Hematopoietic multipotent progenitor cell treated with erythropoietin and hydrocortisone succinate and interleukin-3 and kit ligand, for 6 days (in vitro differentiated cells): ENCODE measurements at regions not wholly inside any gene's neighbourhood (a gene's known extent, or its start where the extent isn't known, plus 50 kb on each side); places are given as distances from the start of the nearest gene placed in this dataset.
"Not testable (repeated sequence)": the region's sequence is repeated elsewhere in the genome, so short reads cannot be mapped to it uniquely, and the experiment has no call there.

Source experiments
- DNase-seq: peaks from one replicate; pipeline ENCODE4 v3.0.0-alpha.2; 2015

DNA sequence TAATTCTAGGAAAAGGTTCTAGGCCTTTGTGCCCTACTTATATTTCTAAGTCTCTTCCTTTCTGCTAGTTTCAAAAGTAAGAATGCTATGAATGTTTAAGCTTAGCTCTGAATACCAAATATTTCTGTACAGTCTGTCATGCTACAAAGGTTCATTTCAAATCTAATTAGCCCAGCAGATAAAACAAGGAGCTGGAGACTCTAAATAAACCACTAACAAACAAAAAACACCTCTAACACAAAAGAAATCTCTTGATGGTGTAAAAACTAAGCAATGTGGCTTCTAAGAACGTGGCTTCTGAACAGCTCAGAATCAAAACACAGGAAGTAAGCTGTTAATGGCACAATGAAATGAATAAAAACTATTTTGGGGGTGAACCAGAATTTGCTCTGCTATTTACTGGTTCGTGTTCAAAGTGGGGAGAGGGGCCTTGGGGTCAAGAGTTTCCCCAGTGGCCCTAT, 198.3 kb downstream of the BCAS1 start:
- DNase-seq: no peak

DNA sequence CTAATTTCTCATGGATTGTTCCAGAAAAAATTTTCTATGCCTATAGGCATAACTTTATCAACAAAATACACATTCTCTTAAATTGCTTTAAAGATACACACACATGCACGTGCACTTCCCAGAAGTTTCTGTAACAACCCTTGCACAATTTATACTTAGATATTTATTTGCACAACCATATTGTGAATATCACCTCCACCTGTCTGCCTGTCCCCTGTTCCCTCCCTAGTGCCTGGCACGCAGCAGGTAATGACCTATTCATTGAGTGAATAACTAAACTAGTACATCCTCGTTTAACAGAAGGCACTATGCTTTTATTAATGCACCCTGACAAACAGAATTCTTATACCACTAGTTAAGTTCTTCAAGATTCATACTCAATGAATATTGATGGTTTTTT, 198.9 kb downstream of the BCAS1 start:
- no peak for DNase-seq

DNA sequence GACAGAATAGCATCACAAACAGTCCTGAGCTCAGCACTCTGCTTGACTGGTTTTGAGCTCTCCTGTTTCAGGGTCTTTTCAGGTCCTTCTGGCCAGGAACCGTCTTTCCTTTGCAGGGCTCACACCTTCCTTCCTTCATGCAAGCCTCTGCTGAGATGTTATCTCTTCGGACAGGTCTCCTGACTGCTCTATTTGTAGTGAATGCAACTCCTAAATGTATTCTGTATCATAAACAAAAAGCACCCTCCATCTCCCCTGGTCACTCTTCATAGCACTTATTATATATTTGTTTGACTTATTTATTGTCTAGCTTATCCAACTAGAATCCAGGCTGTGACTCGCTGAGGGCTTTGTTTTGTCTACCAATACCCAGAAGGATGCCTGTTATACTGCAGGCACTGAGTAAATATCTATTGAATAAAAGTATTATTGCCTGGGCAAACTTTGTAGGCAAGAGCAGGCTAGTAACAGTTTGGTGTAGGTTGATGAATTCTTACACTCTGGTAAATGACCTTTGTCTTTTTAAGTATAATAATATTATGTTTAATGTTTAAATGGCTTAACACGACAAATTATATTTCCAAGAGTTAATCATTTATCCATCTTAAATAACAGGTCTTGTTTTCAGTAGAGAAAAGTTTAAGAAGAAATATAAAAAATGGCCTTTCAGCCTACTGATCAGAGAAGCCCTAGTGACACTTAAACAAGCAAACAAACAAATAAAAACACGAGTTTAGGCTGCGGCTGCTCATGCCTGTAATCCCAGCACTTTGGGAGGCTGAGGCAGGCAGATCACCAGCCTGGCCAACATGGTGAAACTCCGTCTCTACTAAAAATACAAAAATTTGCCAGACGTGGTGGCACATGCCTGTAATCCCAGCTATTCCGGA, 199.7 kb downstream of the BCAS1 start:
- DNase-seq: no peak

DNA sequence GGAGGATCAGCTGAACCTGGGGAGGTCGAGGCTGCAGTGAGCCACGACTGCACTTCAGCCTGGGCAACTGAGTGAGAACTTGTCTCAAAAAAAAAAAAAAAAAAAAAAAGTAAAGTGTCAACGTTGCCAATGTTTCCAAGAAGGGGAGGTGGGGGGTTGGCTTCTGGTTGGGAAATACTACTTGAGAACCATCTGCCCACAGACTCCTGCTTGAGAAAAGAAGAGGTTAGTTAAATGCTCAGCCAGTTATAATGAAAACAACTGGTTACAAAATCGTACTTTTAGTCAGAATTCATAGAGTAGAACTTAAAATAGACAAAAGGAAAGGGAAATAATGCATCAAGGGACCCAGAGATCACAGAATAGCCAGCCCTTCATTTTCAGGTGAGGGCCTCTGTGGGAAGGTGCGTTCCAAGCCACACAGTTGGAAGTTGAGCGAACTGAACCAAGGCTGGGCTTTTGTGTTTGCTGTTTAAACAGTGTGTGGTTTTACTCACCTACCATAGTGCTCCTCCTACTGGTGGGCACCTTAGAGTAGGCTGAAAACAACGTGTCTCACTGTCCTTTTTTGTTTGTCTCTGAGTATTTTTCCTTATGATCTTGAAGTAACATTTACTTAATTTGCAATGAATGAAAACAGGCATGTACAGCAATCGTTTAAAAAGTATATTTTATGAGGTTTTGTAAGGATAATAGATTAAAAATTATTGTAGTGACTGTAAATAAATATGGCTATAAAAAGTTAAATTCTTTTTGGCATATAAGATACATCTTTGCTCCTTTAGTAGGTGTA, 200.7 kb downstream of the BCAS1 start:
- peak; percentile 94 for DNase-seq

DNA sequence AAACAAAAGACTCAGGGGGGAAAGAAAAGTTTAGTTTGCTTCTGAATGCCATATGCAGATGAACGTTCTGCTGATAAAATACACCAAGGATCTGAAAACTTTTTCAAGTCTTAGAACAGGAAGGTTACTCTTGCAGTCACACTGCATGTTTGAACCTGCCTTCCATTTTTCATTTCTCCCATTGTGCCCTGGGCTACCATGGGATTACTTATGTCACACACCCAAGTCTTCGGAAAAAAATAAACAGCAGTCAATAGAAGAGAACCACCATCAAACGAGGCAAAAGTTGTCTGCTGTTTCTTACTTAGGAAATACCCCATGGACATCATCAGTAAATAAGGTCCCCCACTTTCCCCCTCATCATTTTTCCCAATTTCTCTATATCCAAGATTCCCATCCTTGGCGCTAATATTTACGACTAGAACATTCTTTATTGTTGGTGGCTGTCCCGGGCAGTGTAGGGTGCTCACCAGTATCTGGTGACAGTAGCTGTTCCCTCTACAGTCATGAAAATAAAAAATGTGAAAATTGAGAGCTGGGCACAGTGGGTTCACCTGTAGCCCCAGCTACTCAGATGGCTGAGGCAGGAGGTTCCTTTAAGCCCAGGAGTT, 202.5 kb downstream of the BCAS1 start:
- DNase-seq: no peak

DNA sequence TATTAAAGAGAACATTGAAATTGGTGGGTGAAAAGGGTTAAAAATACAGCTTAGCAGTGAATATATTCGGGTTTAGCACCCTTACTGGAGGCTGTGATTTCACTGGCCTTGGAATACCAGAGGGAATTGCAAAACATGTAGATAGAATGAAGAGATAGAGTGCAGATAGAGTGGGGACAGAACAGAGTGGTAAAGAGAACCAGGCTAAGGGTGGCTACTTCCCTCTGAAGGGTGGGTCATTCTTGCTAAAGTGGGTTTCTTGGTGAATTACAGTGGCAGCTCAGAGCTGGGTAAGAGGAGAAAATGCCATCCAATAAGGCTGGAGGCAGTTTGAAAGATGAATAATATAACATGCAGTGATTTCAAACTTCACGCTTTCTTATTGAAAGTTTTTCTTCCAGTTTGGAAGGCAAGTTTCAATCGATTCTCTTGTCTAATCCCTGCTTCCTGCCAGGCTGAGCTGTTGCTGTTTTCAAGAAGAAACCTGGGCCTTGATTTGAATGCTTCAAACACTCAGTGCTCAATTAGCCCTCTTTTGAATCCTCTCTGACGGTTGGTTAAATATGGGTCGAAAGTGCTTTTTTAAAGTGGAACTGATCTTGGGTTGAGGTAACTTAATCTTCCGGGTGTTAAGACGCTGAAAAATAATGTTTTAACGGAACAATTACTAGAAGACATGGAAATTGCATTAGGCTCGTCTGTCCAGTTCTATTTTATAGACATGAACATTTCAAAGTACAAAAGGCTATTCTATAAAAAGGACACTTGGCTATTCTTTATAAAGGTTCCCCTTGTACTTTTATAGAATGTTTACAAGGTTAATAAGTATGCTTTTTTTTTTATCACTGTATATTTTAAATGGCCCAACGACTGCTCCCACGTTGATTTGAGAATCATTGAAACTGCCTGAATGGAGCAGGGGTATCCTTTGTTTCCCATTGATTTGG, 203.3 kb downstream of the BCAS1 start:
- DNase-seq: no peak

DNA sequence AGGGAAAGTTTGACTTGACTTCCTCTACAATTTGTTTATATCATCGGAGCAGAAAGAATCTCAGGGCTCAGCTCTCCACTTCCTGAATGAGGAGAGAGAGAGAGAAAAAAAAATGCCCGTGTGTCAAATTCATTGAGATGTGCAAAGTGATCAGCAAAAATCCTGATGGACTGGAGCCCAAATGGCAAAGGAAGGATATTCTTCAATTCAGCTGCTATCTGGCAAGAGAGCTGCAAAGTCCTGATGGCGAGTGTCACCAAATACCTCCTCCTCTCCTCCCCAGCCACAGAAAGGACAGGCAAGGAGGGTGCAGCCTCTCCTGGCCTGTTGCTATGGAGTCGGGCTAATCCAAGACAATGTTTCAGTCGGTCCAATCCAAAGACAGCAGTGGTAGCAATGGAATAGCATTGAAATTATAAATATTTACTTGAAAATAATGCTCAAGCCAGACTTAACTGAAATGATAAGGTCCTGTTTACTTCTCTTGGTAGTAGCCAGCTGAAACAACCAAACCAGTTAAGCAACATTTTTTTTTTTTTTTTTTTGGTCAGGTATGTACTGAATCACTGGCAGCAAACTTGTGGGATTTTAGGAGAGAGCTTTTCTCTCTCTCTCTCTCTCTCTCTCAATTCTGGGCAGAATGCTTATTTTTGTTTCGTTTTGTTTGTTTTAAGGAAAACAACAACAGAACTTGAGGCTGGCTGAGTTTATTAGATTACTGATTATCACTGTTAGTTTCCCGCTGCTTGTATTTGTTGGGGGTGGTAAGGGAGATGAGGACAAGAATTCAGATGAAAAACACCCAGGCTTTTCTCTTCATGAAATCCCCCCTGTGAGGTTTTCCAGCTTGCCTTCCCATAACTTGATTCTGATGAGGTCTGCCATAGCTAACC, 204.2 kb downstream of the BCAS1 start:
- DNase-seq: no peak

DNA sequence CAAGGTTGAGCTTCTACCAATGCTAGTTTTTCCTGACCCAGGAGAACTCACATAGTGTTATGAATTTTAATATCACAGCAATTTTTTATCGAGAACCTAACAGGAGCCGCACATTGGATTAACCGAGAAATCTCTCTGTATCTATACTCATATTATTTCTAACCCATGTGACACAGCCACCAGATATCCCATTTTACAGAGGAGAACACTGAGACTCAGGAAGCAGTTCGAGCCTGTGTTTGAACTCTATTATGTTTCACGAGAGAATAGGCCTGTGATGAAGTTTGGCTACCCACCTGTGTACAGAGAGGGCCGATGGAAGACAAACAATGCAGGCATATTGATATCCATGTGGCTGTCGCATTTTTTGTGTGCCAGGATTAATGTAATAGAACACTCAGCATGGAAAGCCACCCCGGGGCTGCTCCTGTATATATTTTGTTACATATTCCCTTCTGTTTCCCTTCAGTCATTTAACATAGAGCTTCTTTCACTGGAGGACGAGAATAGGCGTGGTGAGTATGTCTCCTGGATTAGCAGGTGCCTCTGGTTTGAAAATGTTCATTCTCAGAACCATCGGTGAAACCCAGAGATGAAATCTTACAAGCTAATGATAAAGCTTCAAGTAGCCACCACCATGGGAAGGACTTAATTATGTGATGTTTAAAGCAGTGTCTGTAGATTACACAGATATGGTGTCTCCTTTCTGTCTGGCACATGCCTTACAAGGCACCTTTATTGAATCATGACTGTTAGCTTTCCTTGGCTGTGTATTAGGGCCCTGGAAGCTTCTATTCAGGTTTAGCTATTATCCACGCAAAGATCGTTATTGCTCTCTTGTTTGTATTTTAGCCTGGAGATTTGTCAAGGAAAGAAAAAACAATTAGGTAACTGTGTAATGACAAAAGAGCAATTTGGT, 205.4 kb downstream of the BCAS1 start:
- DNase-seq: not testable (repeated sequence)

DNA sequence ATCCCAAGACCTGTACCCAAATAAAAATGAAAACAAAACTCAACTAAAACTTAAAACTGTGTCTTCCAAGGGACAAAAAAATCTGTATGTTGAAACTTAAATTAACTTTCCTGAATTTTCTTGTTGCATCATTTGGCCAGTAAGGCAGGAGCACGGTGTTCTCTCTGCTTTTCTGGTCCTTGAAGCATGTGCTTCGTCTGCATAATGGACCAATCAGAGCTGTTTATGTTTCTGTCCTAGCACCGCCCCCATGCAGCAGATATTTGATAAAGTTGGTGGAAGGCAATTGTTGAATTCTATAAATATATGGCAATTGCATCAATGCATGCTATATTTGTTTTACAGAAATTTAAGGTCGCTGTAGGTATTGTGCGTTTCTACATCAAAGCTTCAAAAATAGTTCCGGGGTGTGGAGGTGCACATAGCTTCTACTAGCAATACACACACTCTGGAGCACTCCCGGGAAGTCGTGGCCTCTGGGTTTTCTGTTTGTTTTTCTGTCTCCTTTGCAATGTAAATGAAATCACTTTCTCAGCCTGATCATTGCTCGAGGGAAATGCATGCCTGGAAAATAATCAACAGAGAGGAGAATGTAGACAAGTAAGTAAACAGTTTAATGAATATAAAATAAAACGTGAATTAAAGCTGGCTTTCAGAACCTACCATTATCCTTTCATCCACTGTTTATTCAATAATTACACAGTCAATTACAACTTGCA, 206.3 kb downstream of the BCAS1 start:
- DNase-seq: not testable (repeated sequence)

DNA sequence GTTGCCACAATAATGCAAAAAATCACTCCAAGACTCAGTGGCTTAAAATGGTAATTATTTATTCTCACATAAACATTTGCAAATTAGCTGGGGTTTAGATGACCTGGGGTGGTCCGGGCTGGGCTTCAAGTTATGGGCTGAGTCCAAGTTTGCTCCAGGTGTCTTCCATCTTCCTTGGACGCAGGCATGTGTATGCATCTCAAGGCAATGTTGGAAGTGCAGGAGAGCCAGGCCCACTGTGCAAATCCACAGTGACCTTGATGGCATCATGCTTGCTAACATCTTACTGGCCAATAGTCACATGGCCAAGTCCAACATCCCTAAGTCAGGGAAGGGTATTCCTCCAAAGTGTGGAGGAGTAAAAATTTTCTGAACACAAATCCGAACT, 206.9 kb downstream of the BCAS1 start:
- not testable (repeated sequence) for DNase-seq

DNA sequence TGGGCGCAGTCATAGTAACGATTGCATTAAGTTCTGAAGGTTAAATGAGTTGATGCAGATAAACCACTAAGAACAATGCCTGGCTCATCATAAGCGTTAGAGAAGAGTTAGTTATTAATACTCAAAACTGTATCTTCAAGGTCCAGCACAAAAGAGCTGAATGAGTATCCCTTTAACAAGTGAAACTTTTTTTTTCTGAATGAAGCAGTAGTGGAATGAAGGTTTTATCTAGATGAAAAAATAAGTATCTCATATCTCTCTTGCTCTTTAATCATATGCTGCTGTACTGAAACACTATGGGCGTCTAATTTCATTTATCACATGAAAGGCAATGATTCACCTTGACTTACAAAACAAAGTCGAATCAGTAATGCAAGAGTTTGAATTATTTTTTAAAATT, 207.4 kb downstream of the BCAS1 start:
- not testable (repeated sequence) for DNase-seq

DNA sequence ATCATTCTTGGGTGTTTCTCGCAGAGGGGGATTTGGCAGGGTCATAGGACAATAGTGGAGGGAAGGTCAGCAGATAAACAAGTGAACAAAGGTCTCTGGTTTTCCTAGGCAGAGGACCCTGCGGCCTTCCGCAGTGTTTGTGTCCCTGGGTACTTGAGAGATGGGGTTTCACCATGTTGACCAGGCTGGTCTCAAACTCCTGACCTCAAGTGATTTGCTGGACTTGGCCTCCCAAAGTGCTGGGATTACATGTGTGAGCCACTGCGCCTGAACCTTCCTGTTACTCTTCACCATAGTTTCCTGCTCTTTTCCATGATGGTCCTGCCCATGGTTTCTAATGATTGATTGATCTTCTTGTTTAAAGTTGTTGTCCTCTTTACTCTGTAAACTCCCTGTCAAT, 207.9 kb downstream of the BCAS1 start:
- not testable (repeated sequence) for DNase-seq

DNA sequence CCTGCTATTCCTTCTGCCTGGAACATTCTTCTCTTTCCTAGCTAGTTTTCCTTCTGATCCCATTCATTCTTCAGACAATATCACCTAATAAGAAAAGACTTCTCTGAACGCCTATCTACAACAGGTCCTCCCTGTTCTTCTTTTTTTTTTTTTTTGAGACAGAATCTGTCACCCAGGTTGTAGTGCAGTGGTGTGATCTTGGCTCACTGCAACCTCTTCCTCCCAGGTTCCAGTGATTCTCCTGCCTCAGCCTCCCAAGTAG, 208.3 kb downstream of the BCAS1 start:
- DNase-seq: not testable (repeated sequence)

DNA sequence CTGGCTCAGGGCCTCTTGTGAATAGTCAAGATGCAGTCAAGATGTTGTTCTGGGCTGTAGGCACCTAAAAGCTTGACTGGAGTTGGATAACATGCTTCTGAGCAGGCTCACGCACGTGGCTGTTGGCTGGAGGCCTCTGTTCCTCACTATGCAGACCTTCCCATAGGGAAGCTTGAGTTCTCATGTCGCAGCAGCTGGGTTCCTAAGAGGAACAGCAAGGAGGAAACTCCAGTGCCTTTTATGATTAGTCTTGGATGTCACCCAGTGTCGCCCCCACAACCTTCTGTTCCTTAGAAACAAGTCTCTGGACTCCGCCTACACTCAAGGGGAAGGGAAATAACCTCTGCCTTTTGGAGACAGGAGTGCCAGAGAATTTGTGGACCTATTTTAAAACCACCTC, 210.7 kb downstream of the BCAS1 start:
- no peak for DNase-seq

DNA sequence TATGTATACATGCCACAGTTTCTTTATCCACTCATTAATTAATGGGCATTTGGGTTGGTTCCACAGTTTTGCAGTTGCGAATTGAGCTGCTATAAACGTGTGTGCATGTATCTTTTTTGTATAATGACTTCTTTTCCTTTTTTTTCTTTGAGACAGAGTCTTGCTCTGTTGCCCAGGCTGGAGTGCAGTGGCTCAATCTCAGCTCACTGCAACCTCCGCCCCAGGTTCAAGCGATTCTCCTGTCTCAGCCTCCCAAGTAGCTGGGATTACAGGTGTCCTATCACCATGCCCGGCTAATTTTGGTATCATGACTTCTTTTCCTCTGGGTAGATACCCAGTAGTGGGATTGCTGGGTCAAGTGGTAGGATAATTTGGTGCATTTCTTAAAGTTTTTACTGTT, 211.4 kb downstream of the BCAS1 start:
- DNase-seq: not testable (repeated sequence)

DNA sequence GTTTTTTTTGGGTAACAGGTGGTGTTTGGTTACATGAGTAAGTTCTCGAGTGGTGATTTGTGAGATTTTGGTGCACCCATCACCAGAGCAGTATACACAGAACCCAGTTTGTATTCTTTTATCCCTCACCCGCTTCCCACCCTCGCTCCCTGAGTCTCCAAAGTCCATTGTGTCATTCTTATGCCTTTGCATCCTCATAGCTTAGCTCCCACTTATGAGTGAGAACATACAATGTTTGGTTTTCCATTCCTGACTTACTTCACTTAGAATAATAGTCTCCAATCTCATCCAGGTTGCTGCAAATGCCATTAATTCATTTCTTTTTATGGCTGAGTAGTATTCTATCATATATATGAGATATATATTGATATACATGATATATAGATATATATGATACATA, 211.9 kb downstream of the BCAS1 start:
- not testable (repeated sequence) for DNase-seq

DNA sequence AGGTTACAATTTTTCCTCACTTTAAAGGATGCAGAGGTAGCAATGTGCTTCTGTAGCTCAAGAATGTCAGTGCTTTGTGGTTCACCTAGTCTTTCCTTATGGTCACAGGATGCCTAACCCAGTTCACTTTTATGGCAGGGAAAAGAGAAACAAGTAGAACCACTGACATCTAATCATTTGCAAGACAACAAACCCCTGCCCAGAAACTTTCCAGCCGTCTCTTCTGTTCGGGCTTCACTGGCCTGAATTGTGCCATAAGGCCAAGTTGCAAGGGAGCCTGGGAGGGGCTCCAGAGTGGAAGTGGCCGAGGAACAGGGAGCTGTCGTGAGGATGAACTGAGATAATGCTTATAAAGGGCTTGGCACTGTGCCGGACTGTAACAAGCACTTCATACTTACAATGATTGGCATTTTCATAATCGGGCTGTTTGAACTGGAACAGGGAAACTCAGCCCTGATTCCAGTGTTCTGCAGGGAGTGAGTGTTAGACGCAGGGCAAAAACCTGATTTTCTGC, 212.6 kb downstream of the BCAS1 start:
- no peak for DNase-seq

DNA sequence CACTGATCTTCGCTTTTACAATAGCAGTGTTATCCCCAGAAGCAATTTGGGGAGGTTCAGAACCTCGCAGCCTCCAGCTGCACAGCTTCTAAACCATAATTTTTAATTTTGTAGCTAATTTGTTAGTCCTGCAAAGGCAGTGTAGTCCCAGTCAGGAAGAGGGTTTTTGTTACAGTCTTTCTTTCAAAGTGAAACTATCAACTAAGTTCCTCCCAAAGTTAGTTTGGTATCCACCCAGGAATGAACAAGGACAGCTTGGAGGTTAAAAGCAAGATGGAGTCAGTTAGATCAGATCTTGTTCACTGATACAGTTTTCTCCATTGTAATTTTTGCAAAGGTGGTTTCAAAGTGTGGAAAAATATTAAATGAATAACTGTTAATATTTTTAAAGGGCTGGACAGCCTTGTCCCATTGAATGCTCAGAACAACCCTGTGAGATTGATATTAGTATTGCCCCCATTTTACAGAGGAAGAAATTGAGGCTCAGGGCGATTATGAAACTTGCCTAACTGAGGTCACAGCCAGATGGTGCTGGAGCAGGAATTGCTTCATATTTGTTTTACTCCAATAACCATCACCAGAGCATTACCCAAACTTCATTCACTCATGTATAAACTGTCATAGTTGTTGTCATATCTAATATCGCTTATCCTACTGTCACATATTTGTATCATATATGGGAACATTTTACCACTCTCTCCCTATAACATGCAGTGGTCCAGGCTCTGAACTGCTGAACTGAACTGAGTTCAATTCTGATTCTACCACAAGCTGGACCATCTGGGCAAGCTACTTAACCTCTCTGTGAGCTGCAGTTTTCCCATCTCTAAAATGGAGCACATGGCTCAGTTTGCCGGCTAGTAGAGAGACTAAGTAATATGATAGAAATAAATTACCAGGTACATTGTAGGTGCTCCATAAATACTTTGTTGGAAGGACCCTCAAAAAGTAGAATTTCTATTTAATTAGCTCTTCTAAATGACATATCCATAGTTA, 213.8 kb downstream of the BCAS1 start:
- no peak for DNase-seq
